NCI-H2196 treated with DMSO at 0.1 percent for 48 hours (cell line): ENCODE measurements at regions not wholly inside any gene's neighbourhood (a gene's known extent, or its start where the extent isn't known, plus 50 kb on each side); places are given as distances from the start of the nearest gene placed in this dataset.
"Not testable (repeated sequence)": the region's sequence is repeated elsewhere in the genome, so short reads cannot be mapped to it uniquely, and the experiment has no call there.

Experiments used
- DNase-seq: peaks from one replicate; lab custom pipeline; 2025; ENCODE audit not compliant: unreplicated experiment; lab: John Stamatoyannopoulos, UW

DNA sequence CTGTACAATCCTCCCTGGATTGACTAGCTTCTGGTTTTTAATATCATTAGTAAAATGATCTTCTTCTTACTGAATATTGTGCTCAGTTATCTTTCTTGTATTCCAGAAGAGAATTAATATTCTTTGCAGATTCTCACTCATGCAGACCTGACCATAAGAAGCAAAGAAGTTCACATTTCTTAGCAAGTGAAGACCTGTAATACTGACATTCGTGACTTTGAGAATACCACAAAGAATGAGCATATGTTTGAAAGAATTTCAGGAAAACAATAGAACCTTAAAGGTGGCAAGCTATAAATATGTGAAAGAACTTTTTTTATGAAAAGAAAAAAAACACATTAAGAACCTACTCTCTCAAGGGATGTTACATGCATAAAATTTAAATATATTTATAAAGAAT lies 371.6 kb downstream of the JRKL start:
- no peak for DNase-seq

DNA sequence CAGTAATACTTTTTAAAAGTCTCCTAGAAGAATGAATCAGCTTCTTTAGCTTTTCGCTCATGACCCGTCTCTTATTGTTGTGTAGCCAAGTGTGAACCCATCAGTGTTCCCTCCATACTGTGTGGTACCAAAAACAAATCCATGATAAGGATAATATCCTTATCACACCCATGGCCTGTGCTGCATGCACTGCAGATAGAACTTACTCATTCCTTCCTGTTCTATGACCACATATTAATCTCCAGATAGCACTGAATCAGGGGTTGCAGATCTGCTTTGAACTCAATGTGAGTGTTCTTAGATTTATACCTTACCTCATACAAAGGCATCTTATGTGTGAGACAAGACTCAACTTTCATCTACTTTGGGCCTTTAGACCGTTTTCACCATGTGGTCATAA lies 373.4 kb downstream of the JRKL start:
- DNase-seq = no peak

DNA sequence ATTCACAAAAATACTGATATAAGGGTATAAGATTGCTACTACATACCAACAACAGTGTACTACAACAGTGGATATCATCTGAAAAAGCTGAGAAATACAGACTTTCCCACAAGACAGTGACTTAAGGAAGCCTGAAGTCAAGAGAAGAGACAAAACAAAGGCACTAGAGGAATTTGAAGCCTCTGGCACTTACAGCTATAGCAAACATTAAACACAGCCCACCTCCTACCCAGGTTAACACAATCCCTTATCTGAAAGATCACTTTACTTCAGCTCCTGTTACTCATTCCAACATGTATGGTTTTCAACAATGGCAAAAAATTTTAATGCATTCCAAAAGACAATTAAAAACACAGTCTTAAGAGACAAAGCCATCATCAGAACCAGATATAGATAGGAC lies 388.5 kb downstream of the JRKL start:
- no peak for DNase-seq

DNA sequence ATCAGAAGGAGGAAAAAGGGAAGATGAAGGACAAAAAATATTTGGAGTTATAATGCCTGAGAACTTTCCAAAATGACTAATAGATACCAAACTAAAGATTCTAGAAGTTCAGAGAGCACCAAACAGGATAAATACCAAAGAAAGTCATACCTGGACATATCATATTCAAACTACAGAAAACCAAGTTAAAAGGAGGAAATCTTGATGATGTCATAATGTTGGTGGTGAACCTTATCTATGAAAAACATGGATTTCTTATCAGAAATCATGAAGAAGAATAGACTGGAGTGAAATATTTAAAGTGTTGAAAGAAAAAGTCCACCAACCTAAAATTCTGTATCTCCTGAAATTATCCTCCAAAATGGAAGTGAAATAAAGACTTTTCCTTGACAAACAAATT lies 389.2 kb downstream of the JRKL start:
- DNase-seq = no peak

DNA sequence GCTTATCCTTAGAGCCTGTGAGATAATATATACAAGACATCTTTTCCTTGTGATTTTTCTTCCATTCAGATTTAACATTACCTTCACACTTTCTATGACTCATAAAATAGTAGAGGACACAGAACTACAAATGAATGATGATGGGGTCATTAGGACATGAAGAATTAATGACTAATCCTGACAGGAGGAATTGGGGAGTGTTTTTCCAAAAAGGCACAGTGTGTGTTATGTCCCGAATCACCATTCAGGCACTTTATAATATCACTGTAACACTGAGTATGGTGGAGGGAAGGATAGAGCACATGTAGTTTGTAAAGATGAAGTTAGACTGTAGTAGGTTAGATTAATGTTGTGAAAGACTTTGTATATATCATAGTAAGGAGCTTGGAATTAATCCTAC lies 391.3 kb downstream of the JRKL start:
- no peak for DNase-seq

DNA sequence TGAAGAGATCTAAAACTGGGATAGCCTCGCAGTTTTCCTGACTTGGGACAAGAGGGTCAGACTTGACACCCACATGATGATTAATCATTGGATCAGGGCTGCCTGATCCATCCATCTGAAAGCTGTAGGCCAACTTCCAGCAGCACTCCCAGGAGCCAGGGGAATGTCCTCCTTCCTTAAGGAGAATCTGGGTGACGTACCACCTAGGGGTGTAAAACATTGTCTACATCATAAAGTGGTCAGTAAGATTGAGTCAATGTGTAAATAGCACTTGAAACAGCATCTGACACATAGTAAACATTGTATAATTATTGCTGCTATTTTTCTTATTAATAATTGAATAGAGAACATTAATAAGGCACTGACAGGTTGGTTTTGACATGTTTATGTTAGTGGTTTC lies 392.8 kb downstream of the JRKL start:
- no peak for DNase-seq

DNA sequence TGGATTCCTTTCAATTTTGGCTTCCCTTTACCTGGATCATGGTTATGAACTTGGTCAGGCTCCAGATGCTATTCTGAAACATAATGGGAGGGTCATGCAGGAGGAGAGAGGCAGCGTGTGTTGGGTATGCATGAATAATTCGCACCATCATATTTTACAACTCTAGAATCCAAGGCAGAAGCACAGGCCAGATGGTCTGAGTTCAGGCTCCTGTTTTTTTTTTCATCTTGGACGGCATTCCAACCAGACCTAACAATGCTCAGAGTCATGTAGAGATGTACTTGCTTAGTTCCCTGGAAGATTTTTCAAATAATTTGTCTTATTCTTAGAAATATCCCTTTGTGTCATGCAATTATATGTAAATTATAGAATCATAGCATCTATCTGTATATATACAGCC lies 393.5 kb downstream of the JRKL start:
- DNase-seq = no peak

DNA sequence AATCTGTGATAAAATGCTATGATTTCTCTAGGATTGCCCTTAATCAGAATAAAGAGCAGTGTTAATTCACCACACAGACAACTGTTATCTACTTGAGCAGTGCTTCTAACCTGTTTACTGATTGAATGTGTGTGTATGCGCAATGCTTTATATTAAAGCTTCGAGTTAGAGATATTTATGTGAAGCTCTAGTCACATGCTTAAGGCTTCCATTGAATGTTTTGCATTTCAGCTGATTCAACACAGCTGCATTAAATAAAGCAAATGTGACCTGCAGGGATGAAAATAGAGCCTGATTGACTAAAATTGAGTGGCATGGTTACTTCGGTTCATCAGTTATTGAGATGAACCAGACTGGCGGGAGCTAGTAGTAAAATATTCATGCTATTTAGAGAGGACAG lies 395.3 kb downstream of the JRKL start:
- DNase-seq = no peak

DNA sequence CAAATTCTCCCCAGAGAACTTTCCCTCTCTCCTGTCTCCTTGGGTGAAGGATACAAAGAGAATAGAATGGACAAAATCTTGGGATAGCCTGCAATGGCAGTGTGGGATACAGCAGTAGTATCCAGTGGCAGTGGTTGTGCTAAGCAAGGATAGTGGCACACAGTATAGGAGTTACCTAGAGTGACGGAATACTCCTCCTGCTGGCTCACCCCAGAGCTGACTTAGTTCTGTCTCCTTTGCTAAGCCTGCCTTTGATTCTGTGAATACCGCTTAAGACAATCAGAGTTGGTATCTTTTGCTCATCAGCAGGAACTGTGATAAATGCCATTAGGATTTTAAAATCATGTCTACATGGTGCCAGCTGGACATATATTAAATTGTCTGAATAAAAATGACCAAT lies 404.3 kb downstream of the JRKL start:
- no peak for DNase-seq

DNA sequence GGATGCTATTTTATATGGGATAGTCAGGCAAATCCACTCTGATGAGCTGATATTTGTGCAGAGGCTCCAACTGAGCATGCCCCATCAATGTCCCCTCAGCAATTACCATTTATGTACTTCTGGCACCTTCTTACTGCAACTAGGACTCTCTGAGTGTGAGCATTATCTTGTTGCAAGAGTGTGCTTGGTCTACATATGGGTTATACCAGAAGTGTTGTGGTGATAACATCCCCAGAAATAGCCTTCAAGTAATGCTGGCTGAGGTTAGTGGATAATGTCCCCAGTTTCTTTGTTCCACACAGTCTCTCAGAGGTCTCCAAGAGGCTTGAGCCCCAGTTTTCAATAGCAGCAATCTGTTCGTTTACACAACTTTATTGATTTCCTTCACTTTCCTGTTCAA lies 408.6 kb downstream of the JRKL start:
- no peak for DNase-seq

DNA sequence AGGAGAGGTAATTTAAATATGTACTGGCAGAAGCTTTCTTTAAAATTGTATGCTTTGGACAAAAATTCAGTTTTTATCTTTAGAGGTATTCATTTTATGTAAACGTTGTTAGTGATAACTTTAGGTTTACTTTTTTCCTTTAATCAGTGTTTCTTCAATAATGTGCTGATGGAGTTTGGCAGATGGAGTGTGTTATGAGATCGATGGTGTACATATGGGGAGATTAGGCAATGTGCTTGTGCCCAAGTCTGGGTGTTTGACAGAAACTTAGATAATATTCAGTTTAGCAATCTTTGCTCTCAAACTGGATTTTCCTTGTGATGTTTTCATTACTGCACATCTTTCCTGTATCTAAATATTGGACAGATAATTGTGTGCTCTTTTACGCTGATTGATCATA lies 425.4 kb downstream of the JRKL start:
- DNase-seq = no peak

DNA sequence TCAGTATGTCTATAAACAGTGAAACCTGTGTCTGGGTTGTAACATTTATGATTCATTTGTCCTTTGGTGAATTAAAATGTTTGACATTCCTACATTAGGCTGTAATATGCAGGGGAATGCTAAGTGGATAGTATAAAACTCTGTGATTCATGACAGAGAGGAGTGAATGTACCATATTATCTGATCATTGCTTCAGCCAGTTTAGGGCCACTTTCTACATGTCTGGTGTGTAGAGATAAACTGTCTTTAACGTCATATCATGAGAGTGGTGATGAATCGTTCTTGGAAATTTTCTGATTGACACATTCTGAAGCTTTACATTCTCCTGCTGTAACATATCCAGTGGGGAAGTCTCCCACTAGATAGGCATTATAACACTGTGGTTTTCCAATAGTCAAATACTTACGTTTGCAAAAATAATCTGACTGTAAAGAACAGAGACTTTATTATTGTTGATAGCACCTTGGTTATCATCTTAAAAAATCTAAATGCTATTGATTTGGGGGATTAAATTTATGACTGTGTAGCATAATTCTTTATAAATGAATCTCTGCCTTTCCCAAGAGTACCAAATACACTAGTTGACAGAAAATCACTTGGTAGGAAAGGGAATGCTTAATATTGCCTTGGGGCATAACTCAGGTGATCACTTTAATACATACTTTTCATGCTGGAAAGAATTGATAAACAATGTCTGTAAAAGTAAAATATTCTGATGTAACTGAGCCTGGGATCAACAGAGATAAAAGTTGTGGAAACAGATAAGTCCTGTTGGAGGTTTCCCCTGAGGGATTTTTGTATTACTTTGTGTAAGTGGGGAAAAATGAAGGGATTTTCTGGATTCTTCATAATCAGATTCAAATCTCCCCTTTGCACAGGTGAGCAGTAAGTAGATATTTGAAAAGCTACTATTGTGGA lies 427.9 kb downstream of the JRKL start:
- no peak for DNase-seq

DNA sequence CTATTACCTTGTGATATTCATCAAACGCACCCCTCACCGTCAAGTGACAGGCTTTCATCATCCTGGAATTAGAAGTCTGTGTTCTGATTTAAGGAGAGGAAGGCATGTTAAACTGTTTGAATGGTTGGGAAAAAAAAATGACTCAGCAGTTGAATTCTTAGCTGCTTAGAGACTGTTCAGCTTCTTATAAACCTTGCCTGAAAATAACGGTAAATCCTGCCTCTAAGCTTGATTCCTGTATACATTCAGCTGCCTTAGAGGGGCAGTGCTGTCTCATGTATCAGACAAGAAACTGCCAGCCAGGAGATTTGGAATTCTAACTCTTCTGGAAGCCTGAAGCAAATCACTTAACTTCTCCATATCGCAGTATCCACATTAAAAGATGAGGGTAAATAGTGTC lies 437.4 kb downstream of the JRKL start:
- no peak for DNase-seq

DNA sequence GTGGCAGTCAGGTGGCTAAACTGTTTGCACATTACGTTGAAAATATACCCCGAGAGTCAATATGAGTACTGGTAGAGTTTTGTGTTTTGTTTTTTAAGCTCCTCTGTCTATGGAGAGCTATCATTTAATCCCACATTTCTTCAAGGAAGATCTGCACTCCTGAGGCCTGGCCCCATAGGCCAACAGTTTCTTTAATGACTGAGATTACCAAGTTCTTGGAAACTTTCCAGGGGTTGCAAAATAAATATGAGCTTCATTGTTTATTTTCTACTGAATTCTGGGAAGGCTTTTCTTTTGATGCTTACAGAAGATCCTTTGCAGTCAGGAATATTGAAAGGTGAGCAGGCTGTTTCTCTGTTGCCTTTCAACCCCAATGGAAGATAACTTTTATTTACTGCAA lies 452.0 kb downstream of the JRKL start:
- DNase-seq = no peak

DNA sequence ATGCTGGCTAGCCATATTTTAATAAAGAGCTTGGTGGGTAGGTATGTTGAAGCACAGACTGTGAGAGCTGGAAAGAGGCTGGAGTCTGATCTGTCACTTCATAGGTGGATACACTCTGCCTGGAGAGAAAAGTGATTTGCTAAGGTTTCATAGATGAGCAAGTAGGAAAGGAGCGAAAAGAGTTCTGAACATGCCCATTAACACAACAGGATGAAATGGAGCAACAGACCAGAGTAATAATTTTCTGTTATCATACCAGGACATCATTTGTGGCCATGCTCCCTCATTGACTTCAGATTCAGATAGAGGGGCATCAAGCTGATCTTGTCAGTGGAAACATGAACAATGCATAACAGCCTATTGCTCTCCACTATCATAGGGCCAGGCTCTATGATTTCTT lies 452.9 kb downstream of the JRKL start:
- DNase-seq = no peak

DNA sequence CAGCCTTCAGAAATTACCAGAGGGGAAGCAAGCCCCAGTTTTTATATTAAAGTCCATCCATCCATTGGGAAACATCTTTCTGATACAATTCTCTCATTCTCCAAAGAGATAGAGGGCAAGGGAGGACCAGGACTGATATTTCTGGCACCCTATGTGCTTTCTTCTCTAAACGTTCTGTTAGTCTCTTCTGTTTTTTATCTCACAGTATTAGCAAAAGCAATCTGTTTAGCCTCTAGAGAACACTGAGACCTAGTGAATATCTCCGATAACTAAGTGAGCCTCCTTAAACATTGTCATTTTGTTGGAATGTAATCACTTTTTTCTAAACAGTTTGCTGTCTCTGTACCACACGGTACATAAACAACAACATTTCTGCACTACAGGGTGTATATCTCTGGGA lies 464.6 kb downstream of the JRKL start:
- no peak for DNase-seq

DNA sequence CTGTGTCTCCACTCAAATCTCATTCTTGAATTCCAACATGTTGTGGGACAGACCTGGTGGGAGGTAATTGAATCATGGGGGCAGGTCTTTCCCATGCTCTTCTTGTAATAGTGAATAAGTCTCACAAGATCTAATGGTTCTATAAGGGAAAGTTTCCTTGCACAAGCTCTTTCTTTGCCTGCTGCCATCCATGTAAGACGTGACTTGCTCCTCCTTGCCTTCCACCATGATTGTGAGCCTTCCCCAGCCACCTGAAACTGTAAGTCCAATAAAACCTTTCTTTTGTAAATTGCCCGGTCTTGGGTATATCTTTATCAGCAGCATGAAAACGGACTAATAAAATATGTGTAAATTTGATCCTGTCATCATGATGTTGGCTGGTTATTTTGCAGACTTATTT lies 471.9 kb downstream of the JRKL start:
- DNase-seq = not testable (repeated sequence)

DNA sequence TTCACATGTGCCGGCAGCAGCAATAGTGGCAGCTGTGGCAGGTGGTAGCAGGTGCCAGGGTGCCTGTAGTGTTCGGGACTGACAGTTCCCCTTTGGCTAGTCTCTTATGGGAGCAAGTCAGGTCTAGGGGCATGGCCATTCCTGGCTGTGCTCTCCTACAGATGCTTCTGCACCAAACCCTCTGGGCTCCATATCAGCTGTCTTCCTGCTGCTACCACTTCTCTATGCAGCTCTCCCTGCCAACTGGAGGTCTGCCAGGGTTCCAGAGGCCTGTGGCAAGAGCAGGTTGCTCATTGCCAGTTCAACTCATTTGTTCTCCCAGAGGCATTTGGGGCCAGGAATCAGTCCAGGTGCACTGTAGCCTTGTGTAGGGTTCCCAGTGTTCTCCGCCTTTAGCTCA lies 473.7 kb downstream of the JRKL start:
- DNase-seq = no peak

DNA sequence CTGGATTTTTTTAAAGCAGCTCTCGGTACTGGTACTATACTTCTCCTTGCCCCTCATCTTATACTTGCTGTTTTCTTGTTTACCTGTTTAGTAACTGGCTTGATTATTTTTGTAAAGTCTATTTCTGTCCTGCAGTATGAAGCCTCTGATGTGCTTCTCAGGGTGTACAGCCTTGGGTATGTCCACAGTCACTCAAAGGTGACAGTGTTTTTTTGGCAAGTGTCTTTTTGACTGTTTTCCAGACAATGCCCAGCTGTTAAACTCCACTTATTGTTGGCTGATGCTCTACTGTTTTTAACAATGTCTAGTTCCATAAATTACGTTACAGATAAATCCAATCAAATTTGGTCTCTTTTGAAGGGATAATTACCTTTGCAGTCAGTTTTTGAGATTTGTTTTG lies 475.2 kb downstream of the JRKL start:
- DNase-seq = no peak

DNA sequence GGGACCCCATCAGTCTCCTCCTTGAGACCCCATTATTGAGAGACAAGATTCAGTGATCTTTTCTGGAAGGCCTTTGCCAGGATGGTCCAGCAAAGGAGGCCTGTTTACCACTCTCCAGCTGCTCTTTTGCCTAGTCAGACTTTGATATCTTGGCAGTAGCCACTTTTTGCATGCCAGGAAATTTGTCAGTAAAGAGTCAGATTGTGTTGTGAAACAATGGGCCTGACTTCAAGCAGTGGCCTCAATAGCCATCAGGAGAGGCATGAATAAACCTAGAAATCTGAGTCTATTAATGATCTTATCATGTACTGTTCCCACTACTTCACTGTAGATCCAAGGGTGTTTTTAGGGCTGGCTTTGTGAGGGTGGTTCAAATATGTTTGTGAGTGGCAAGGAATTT lies 479.4 kb downstream of the JRKL start:
- DNase-seq = no peak

DNA sequence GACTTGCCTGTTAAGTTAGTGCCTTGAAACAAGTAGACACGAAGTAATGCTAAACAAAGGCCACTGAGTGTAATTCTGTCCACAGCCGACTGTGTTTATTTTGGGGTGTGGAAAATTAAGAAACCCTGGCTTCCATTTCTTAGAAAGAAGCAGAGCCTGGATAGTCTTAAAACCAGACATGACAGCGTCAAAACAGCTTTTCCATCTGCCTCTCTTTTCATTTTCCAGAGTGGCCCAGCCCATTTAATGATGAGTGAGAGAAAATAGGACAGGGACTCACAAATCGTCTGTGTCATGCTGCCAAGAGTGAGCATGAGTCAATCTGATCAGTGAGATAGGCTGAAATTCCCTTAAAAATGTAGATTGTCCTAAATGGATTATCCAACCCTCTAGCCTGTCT lies 485.9 kb downstream of the JRKL start:
- no peak for DNase-seq

DNA sequence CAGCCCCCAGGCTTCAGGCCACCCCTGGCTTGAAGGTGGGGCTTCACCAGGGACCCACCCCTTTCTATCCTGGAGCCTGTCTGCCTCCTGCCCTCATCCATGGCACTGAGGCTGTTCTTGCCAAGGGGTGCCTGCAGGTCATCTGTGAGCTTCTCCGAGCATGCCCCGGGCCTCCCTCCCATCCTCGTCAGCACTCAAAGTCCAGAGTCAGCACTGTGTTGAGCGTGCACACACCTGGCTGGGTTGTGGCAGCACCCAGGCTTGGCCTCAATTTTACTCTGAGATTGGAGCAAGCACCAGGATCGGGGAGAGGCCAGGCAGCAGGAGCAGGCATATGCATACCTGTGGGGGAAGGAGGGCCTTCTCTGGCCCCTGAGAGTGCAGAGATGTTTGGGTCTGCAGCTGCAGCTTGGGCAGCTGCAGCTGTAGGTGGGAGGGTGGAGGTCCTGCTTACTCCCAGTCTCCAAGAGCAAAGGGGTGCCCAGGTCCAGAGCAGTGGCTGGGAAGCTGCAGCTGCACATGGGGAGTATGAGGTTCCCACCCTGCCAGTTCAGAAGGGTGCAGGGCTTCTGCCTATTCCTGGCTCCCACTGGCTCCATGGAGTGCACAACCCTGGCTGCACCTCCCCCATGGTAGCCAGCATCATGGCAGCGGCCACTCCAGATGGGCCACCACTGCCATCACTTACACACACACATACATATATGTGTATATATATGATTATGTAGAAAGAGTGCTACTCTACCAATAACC lies 488.7 kb downstream of the JRKL start:
- no peak for DNase-seq

DNA sequence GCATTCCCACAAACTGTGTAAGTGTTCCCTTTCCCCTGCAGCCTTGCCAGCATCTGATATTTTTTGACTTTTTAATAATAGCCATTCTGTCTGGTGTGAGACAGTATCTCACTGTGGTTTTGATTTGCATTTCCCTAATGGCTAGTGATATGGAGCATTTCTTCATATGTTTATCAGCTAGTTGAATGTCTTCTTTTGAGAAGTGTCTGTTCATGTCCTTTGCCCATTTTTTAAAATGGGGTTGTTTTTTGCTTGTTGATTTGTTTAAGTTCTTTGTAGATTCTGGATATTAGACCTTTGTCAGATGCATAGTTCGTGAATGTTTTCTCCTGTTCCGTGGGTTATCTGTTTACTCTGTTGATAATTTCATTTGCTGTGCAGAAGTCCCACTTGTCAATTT lies 492.8 kb downstream of the JRKL start:
- not testable (repeated sequence) for DNase-seq
